Naive thymus-derived CD4-positive, alpha-beta T cell (primary cell): ENCODE measurements at regions not wholly inside any gene's neighbourhood (a gene's known extent, or its start where the extent isn't known, plus 50 kb on each side); places are given as distances from the start of the nearest gene placed in this dataset.
A peak's percentile ranks its signal among the peaks of the same experiment; 100 is the strongest.

Experiments
- ATAC-seq: fragments of 150-1000 bp; cut with Tn5 transposase; 2 replicates; pipeline ENCODE4 v1.10.0; 2021; ENCODE audit warnings: mild to moderate bottlenecking, moderate library complexity
- CTCF ChIA-PET: fragments of 350-600 bp; sonication (Branson Sonifier 250); formaldehyde crosslinking; loops from one replicate; lab custom pipeline; 2021; ENCODE audit warnings: antibody characterized with exemption; lab: Charles Lee
- POLR2A ChIA-PET: fragments of 350-600 bp; sonication (Branson Sonifier 250); formaldehyde crosslinking; loops from one replicate; lab custom pipeline; 2021; ENCODE audit warnings: antibody characterized with exemption, inconsistent platforms; lab: Charles Lee
- DNase-seq, 9 donors: peaks; one replicate each; pipeline versions ENCODE4 v3.0.0 to v3.0.0-alpha.2; 2020 to 2022; ENCODE audit warnings: mixed read lengths in 1 of 9
- H3K27ac ChIP-seq: one replicate; pipeline ENCODE4 v1.7.0; 2013; ENCODE audit warnings: mild to moderate bottlenecking, low read depth, low read length, moderate library complexity
- H3K27me3 ChIP-seq, 2 donors: one replicate each; pipeline ENCODE4 v1.7.0; 2013; ENCODE audit warnings: low read length in 2 of 2, mild to moderate bottlenecking in 2 of 2, moderate library complexity in 2 of 2; ENCODE audit not compliant: control insufficient read depth in 2 of 2, insufficient read depth in 2 of 2
- H3K36me3 ChIP-seq, 3 experiments: 1 replicate in 2 of 3; 2 replicates in 1 of 3; pipeline ENCODE4 v1.7.0; 2013; ENCODE audit warnings: low read length in 3 of 3, mild to moderate bottlenecking in 3 of 3, moderate library complexity in 1 of 3; ENCODE audit not compliant: insufficient read depth in 3 of 3, control insufficient read depth in 2 of 3
- H3K4me1 ChIP-seq, 2 donors: one replicate each; pipeline ENCODE4 v1.7.0; 2013; ENCODE audit warnings: low read length in 2 of 2, mild to moderate bottlenecking in 2 of 2, moderate library complexity in 1 of 2; ENCODE audit not compliant: control insufficient read depth in 2 of 2, insufficient read depth in 2 of 2
- H3K4me3 ChIP-seq: 2 replicates; pipeline ENCODE4 v1.7.0; 2013; ENCODE audit warnings: mild to moderate bottlenecking, low read length
- H3K9me3 ChIP-seq, 3 experiments: 1 replicate in 2 of 3; 2 replicates in 1 of 3; pipeline ENCODE4 v1.7.0; 2013; ENCODE audit warnings: low read length in 3 of 3; ENCODE audit not compliant: control insufficient read depth in 2 of 3
- H3K27ac Mint-ChIP-seq, 9 donors: one replicate each; pipeline ENCODE4 v1.8.0; 2020 to 2022; ENCODE audit warnings: mixed read lengths in 9 of 9, mild to moderate bottlenecking in 8 of 9, moderate library complexity in 5 of 9, inconsistent platforms in 2 of 9
- H3K27me3 Mint-ChIP-seq, 5 donors: one replicate each; pipeline ENCODE4 v1.8.0; 2021 to 2022; ENCODE audit warnings: mixed read lengths in 5 of 5, mild to moderate bottlenecking in 1 of 5
- H3K36me3 Mint-ChIP-seq, 5 donors: one replicate each; pipeline ENCODE4 v1.8.0; 2020 to 2022; ENCODE audit warnings: mixed read lengths in 5 of 5, mild to moderate bottlenecking in 3 of 5, inconsistent platforms in 1 of 5
- H3K4me1 Mint-ChIP-seq, 7 donors: one replicate each; pipeline ENCODE4 v1.8.0; 2020 to 2022; ENCODE audit warnings: mixed read lengths in 7 of 7, mild to moderate bottlenecking in 3 of 7, inconsistent platforms in 1 of 7
- H3K4me3 Mint-ChIP-seq, 10 donors: one replicate each; pipeline ENCODE4 v1.8.0; 2020 to 2022; ENCODE audit warnings: mild to moderate bottlenecking in 10 of 10, mixed read lengths in 10 of 10, moderate library complexity in 6 of 10, inconsistent platforms in 2 of 10
- H3K9me3 Mint-ChIP-seq, 11 donors: one replicate each; pipeline ENCODE4 v1.8.0; 2020 to 2022; ENCODE audit warnings: mixed read lengths in 11 of 11, mild to moderate bottlenecking in 4 of 11, inconsistent platforms in 1 of 11, moderate library complexity in 1 of 11
- intact Hi-C, 2 donors: fragments of 100-400 bp; cut with micrococcal nuclease; formaldehyde crosslinking; loops; one replicate each; pipeline ENCODE4 v1.15.1; 2023

DNA sequence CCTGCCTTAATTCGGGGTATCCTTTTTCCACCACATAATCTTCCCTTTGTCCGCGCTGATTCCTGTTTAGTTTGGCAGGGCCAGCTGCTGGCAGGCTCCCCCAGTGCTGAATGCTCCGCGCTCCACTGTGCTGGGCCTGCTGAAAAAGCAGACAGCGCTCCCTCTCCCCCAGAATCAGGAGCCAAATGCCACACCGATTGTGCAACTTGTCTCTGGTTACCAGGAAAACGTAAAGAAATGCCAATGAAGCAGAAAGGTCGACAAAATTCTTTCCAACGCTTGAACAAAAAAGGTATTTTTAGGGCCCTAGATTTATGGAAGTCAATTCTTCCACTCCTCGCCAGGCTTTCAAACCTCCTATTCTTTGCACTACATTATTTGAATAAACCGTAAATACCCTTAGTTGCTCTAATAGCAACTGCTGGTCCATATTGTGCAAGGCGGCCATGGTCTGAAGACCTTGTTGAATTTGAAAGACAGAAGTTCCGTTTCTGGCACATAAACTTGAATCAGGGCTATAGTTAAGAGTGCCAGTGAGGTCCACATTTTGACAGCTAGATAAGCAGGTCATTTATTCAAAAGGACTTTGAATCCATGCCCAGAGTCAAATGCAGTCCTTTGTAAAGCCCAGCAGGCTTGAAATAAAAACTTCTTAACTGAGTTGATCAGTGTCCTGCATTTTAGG, 206.7 kb upstream of the RFC3 start:
- H3K27me3 Mint-ChIP-seq: peaks cover 0 to 17% (median 7%) of the 10 kb centered on the region in 5 donors
- peak; percentile 21 for ATAC-seq
- Histone ChIP-seq H3K4me1 (peaks cover 7 to 8% of the 10 kb centered on the region in 2 donors), H3K27me3 (no peaks in the 10 kb centered on the region), H3K27ac (no peak overlapping the region), H3K9me3 (no peaks in the 10 kb centered on the region), H3K36me3 (no peaks in the 10 kb centered on the region), H3K4me3 (peak overlapping the region; percentile 14)
- H3K4me1 Mint-ChIP-seq: peaks cover 12 to 35% (median 29%) of the 10 kb centered on the region in 7 donors
- no peak for DNase-seq
- H3K36me3 Mint-ChIP-seq: peaks cover 0 to 4% (median 0%) of the 10 kb centered on the region in 5 donors
- ChIA-PET POLR2A (no interaction called here), CTCF (no interaction called here)
- H3K27ac Mint-ChIP-seq: peak overlapping the region in 8 of 9 donors; percentile 34 to 90 (median 70)
- H3K9me3 Mint-ChIP-seq: peaks cover 0 to 2% (median 0%) of the 10 kb centered on the region in 11 donors
- intact Hi-C loops: loop anchor here in 1 of 2 donors (5.0 kb wide), 1 partner anchor 206 kb away; the partner anchor contains the start of gene RFC3
- H3K4me3 Mint-ChIP-seq: peak overlapping the region in 9 of 10 donors; percentile 37 to 84 (median 67)

- ATAC-seq (no peak), DNase-seq (peak in 1 of 9 donors; percentile 27)
- Mint-ChIP-seq H3K36me3 (peaks cover 0 to 4% (median 0%) of the 10 kb centered on the region in 5 donors), H3K4me3 (peak overlapping the region in 2 of 10 donors; percentile 12 to 20), H3K4me1 (peaks cover 12 to 35% (median 29%) of the 10 kb centered on the region in 7 donors), H3K9me3 (peaks cover 0 to 2% (median 0%) of the 10 kb centered on the region in 11 donors), H3K27me3 (peaks cover 0 to 17% (median 7%) of the 10 kb centered on the region in 5 donors), H3K27ac (peak overlapping the region in 7 of 9 donors; percentile 2 to 71 (median 10))
- Histone ChIP-seq H3K36me3 (no peaks in the 10 kb centered on the region), H3K27ac (no peak overlapping the region), H3K4me1 (peaks cover 7 to 8% of the 10 kb centered on the region in 2 donors), H3K9me3 (no peaks in the 10 kb centered on the region), H3K27me3 (no peaks in the 10 kb centered on the region), H3K4me3 (no peak overlapping the region)
- POLR2A ChIA-PET: no interaction called here
- intact Hi-C loops: loop anchor here in 1 of 2 donors (2.0 to 5.0 kb wide), 2 partner anchors 110 to 204 kb away; partner anchors contain the start of gene RFC3
- CTCF ChIA-PET: no interaction called here
These were observed 205.0 kb upstream of the RFC3 start for GRCh38 chr13:33612641-33613638.

- H3K9me3 ChIP-seq: no peaks in the 10 kb centered on the region
- CTCF ChIA-PET: no interaction called here
- H3K4me1 Mint-ChIP-seq: peaks cover 12 to 34% (median 29%) of the 10 kb centered on the region in 7 donors
- no peak overlapping the region for H3K4me3 ChIP-seq
- no peak overlapping the region for H3K27ac ChIP-seq
- no peak overlapping the region for H3K27ac Mint-ChIP-seq
- H3K36me3 Mint-ChIP-seq: peaks cover 0 to 3% (median 0%) of the 10 kb centered on the region in 5 donors
- no peaks in the 10 kb centered on the region for H3K36me3 ChIP-seq
- ATAC-seq (no peak), DNase-seq (no peak)
- peaks cover 0 to 17% (median 7%) of the 10 kb centered on the region in 5 donors for H3K27me3 Mint-ChIP-seq
- H3K4me3 Mint-ChIP-seq: no peak overlapping the region
- POLR2A ChIA-PET: no interaction called here
- no peaks in the 10 kb centered on the region for H3K27me3 ChIP-seq
- H3K9me3 Mint-ChIP-seq: peaks cover 0 to 2% (median 0%) of the 10 kb centered on the region in 11 donors
- intact Hi-C loops: no loop called here
- H3K4me1 ChIP-seq: peaks cover 3 to 7% of the 10 kb centered on the region in 2 donors
These were observed 202.5 kb upstream of the RFC3 start for GRCh38 chr13:33615436-33615835.

DNA sequence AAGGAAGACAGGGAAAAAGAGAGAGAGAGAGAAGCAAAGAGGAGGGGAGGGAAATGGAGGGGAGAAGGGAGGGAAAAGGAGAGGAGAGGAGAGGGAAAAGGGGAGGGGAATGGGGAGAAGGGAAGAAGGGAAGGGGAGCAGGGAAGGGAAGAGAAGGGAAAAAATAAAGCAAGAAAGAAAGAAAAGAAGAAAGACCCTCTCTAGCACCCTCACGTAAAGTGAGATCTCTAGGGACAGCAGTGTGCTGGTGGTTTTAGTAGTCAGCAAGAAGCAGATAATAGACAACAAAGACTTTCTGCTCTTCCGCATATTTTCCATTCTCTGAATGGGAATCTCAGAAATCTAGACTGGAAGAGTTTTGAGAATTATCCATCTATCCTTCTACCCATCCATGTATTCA, 201.8 kb upstream of the RFC3 start:
- H3K27me3 Mint-ChIP-seq: peaks cover 0 to 17% (median 7%) of the 10 kb centered on the region in 5 donors
- no peak overlapping the region for H3K4me3 Mint-ChIP-seq
- H3K4me1 Mint-ChIP-seq: peaks cover 7 to 27% (median 22%) of the 10 kb centered on the region in 7 donors
- peaks cover 0 to 2% (median 0%) of the 10 kb centered on the region in 11 donors for H3K9me3 Mint-ChIP-seq
- no peak overlapping the region for H3K4me3 ChIP-seq
- ATAC-seq: no peak
- DNase-seq: no peak
- CTCF ChIA-PET: no interaction called here
- H3K36me3 ChIP-seq: no peaks in the 10 kb centered on the region
- no peaks in the 10 kb centered on the region for H3K36me3 Mint-ChIP-seq
- POLR2A ChIA-PET: no interaction called here
- no peak overlapping the region for H3K27ac Mint-ChIP-seq
- no peak overlapping the region for H3K27ac ChIP-seq
- H3K4me1 ChIP-seq: peaks cover under 1 to 7% of the 10 kb centered on the region in 2 donors
- intact Hi-C loops: no loop called here
- H3K27me3 ChIP-seq: no peaks in the 10 kb centered on the region
- H3K9me3 ChIP-seq: no peaks in the 10 kb centered on the region

DNA sequence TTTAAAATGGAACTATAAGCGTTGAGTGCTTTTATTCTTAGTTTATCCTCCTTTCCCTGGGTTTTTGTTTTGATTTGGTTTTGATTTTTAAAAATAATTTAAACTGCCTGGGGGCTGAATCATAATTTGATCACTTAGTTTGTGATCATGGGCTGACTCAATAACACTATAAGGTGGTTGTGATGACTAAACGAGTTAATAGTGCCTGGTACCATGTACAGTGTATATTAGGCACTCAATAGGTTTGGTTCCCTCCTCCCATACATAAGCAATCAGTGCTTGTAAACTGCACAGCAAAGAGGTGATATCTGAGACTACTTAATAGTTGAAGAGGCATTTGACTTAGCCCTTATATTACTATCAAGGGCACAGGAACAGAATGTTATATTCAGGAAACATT, 200.9 kb upstream of the RFC3 start:
- CTCF ChIA-PET: no interaction called here
- H3K9me3 Mint-ChIP-seq: peaks cover 0 to 2% (median 0%) of the 10 kb centered on the region in 11 donors

GRCh38 chr13:33624253-33624652, 193.7 kb upstream of the RFC3 start:
- Histone ChIP-seq H3K27me3 (no peaks in the 10 kb centered on the region), H3K4me1 (no peaks in the 10 kb centered on the region), H3K36me3 (no peaks in the 10 kb centered on the region), H3K9me3 (no peaks in the 10 kb centered on the region), H3K27ac (no peak overlapping the region), H3K4me3 (no peak overlapping the region)
- H3K36me3 Mint-ChIP-seq: no peaks in the 10 kb centered on the region
- DNase-seq (no peak), ATAC-seq (no peak)
- no peaks in the 10 kb centered on the region for H3K27me3 Mint-ChIP-seq
- H3K9me3 Mint-ChIP-seq: peaks cover 0 to 5% (median 0%) of the 10 kb centered on the region in 11 donors
- ChIA-PET CTCF (no interaction called here), POLR2A (no interaction called here)
- peaks cover 0 to 10% (median 4%) of the 10 kb centered on the region in 7 donors for H3K4me1 Mint-ChIP-seq
- H3K4me3 Mint-ChIP-seq: no peak overlapping the region
- H3K27ac Mint-ChIP-seq: no peak overlapping the region
- intact Hi-C loops: no loop called here

More for the DNA sequence above, 200.9 kb upstream of the RFC3 start:
- intact Hi-C loops: no loop called here
- Histone ChIP-seq H3K4me3 (no peak overlapping the region), H3K9me3 (no peaks in the 10 kb centered on the region), H3K27ac (no peak overlapping the region), H3K27me3 (no peaks in the 10 kb centered on the region), H3K36me3 (no peaks in the 10 kb centered on the region), H3K4me1 (peaks cover 0 to 7% of the 10 kb centered on the region in 2 donors)
- peaks cover 4 to 18% (median 13%) of the 10 kb centered on the region in 7 donors for H3K4me1 Mint-ChIP-seq
- DNase-seq (no peak), ATAC-seq (no peak)
- no peaks in the 10 kb centered on the region for H3K36me3 Mint-ChIP-seq
- no peak overlapping the region for H3K27ac Mint-ChIP-seq
- POLR2A ChIA-PET: no interaction called here
- H3K27me3 Mint-ChIP-seq: peaks cover 0 to 17% (median 7%) of the 10 kb centered on the region in 5 donors
- no peak overlapping the region for H3K4me3 Mint-ChIP-seq
